ENCODE measurements at regions not wholly inside any gene's neighbourhood (a gene's known extent, or its start where the extent isn't known, plus 50 kb on each side); places are given as distances from the start of the nearest gene placed in this dataset.

DNA sequence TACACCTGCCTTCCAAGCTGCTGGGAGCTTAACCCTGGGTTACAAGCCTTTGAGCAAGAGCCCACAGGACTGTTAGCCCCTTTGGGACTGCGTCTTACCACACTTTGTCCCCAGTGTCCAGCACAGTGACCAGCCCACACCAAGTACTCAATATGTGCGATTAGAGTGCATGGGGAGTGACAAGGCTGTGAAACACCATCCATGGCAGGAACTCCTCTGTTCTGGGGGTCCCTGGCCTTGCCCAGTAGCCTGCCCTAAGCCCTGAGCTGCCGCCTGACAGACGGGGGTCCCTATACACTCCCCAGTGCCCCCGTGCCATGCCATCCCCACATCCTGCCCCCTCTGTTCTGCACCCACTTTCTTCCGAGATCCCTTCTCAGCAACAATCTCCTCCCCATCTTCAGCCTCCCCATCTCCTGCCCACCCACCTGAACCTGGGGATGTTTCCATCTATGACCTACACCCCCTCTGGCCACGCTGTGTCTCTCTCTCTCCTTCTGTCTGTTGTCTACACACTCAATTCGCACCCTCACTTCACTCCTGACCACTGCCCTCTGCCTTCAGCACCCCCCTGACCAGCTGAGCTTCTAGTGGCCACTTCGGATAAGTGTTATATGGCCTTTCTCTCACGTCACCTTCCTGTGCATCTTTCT lies 112.9 kb upstream of the SMURF2 start:
- TF ChIP-seq CTCF (IDR thresholded peaks at IDR 0.05) (no peak), POLR2A (IDR thresholded peaks at IDR 0.05) (no peak)

Data from thyroid gland (tissue), 4 donors.